Caki2 (cell line): ENCODE measurements at regions not wholly inside any gene's neighbourhood (a gene's known extent, or its start where the extent isn't known, plus 50 kb on each side); places are given as distances from the start of the nearest gene placed in this dataset.

Experiments
- DNase-seq: peaks from one replicate; pipeline ENCODE4 v3.0.0-alpha.2; 2015; ENCODE audit warnings: low read depth
- in situ Hi-C: cut with HindIII; loops from 2 replicates; pipeline ENCODE4 v1.10.0; 2016; ENCODE audit warnings: low sequenced_read_pairs, low pct_unique_long_range_greater_than_20kb, mixed read lengths

GRCh38 chr1:243923292-243924171 is 73.5 kb upstream of the AKT3 start:
- in situ Hi-C loops: no loop called here
- no peak for DNase-seq

GRCh38 chr1:243921111-243921510 is 71.1 kb upstream of the AKT3 start:
- in situ Hi-C loops: no loop called here

GRCh38 chr1:243917863-243918565 is 68.0 kb upstream of the AKT3 start:
- DNase-seq: no peak
- in situ Hi-C loops: no loop called here

More at GRCh38 chr1:243921111-243921510, 71.1 kb upstream of the AKT3 start:
- no peak for DNase-seq

GRCh38 chr1:243917177-243917862 is 67.3 kb upstream of the AKT3 start:
- in situ Hi-C loops: no loop called here
- no peak for DNase-seq

- in situ Hi-C loops: no loop called here
- no peak for DNase-seq
Observed at GRCh38 chr1:243916160-243916559, 66.1 kb upstream of the AKT3 start.

GRCh38 chr1:243912347-243912746 is 62.3 kb upstream of the AKT3 start:
- in situ Hi-C loops: no loop called here
- no peak for DNase-seq

GRCh38 chr1:243910607-243911006 is 60.6 kb upstream of the AKT3 start:
- in situ Hi-C loops: no loop called here

GRCh38 chr1:243903895-243904294 is 53.9 kb upstream of the AKT3 start:
- in situ Hi-C loops: no loop called here

More at GRCh38 chr1:243910607-243911006, 60.6 kb upstream of the AKT3 start:
- no peak for DNase-seq

GRCh38 chr1:243903041-243903440 is 53.0 kb upstream of the AKT3 start:
- in situ Hi-C loops: no loop called here
- DNase-seq: no peak

More at GRCh38 chr1:243903895-243904294, 53.9 kb upstream of the AKT3 start:
- no peak for DNase-seq

GRCh38 chr1:243902100-243902499 is 52.1 kb upstream of the AKT3 start:
- in situ Hi-C loops: no loop called here
- DNase-seq: no peak
